ENCODE measurements at regions not wholly inside any gene's neighbourhood (a gene's known extent, or its start where the extent isn't known, plus 50 kb on each side); places are given as distances from the start of the nearest gene placed in this dataset.

DNA sequence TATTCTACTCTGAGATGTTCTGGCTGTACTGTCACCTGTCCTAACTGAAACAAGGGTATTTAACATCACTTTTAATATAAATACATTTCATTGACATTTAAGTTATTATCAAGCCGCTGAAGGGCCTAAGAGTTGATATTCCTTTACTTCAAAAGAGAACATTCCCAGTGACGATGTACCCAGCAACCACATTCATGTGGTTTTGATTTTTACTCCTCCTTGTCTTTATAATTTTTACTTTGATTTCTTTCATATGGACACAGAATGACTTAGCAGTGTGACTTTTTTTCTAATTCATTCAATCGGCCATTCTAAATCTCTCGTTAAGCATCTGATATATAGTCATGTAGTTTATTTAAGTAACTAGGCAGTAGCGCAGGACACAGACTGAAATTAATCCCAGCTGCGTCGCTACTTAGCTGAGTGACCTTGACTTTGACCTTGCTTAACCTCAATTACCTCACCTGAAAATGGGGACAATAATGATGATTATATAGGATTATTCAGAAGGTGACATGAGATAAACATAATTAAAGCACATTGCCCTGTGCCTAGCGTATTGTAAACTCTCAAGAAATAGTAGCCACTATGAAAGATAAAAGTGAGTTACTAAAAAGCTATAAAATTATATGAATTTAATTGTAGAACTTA lies 476.6 kb downstream of the SETD4 start:
- intact Hi-C loops (cut with DNase I; ENCODE audit: low total_unique reads): no loop called here
- TF ChIP-seq POLR2A (IDR thresholded peaks at IDR 0.05) (no peak), POLR2AphosphoS5 (IDR thresholded peaks at IDR 0.05) (no peak)
- TF ChIP-seq, protein P1, sequence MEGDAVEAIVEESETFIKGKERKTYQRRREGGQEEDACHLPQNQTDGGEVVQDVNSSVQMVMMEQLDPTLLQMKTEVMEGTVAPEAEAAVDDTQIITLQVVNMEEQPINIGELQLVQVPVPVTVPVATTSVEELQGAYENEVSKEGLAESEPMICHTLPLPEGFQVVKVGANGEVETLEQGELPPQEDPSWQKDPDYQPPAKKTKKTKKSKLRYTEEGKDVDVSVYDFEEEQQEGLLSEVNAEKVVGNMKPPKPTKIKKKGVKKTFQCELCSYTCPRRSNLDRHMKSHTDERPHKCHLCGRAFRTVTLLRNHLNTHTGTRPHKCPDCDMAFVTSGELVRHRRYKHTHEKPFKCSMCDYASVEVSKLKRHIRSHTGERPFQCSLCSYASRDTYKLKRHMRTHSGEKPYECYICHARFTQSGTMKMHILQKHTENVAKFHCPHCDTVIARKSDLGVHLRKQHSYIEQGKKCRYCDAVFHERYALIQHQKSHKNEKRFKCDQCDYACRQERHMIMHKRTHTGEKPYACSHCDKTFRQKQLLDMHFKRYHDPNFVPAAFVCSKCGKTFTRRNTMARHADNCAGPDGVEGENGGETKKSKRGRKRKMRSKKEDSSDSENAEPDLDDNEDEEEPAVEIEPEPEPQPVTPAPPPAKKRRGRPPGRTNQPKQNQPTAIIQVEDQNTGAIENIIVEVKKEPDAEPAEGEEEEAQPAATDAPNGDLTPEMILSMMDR (IDR thresholded peaks at IDR 0.05 in 8 of 11, conservative IDR thresholded peaks at IDR 0.05 in 3 of 11): no peak
- H3K36me3 ChIP-seq: no peaks in the 10 kb centered on the region
- H3K9me3 ChIP-seq: no peaks in the 10 kb centered on the region
- H3K27ac ChIP-seq: no peak overlapping the region
- DNase-seq: no peak
- no peak overlapping the region for H3K4me3 ChIP-seq
- WGBS, 5 donors: 80 to 93% (median 91%) methylated on average over 8 of the region's 8 CpGs
- H3K4me1 ChIP-seq: peaks cover 0 to 22% (median 4%) of the 10 kb centered on the region in 6 donors
- peaks cover 0 to 8% (median 0%) of the 10 kb centered on the region in 7 donors for H3K27me3 ChIP-seq (replicated peaks in 1 of 7)

GRCh38 chr21:35582731-35583130 lies 477.6 kb downstream of the SETD4 start:
- Histone ChIP-seq H3K27ac (peak overlapping the region in 1 of 8 donors; percentile 6), H3K27me3 (replicated peaks in 1 of 7) (peaks cover 0 to 7% (median 0%) of the 10 kb centered on the region in 7 donors), H3K36me3 (no peaks in the 10 kb centered on the region), H3K4me3 (no peak overlapping the region), H3K4me1 (peaks cover 0 to 22% (median 4%) of the 10 kb centered on the region in 6 donors), H3K9me3 (no peaks in the 10 kb centered on the region)
- 23 to 46% (median 31%) methylated on average over 1 of the region's 1 CpG for WGBS, 5 donors
- TF ChIP-seq POLR2AphosphoS5 (IDR thresholded peaks at IDR 0.05): no peak
- DNase-seq: no peak
- intact Hi-C loops (cut with DNase I; ENCODE audit: low total_unique reads): no loop called here

DNA sequence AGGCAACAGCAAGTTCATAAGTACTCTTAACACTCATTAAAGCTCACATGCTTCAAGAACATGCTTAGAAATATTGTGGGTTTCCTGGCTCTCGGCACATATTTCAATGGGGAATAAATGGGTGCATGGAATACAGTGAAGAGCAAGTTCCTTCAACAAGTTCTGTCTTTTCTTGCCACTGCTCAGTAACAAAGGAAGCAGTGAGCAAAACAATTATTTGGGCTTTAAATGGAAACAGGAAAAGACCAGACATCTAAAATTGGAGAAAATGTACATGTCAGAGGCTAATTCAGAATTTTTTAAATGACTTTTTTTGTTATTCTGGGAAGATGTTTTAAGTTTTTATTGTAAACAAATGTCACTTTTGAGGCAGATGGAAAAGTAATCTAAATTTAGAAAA lies 478.7 kb downstream of the SETD4 start:
- TF ChIP-seq POLR2A (IDR thresholded peaks at IDR 0.05): no peak
- TF ChIP-seq, protein P1 (IDR thresholded peaks at IDR 0.05 in 8 of 11, conservative IDR thresholded peaks at IDR 0.05 in 3 of 11): no peak
- no peak for TF ChIP-seq POLR2AphosphoS5 (IDR thresholded peaks at IDR 0.05)
- Histone ChIP-seq H3K27ac (no peak overlapping the region), H3K9me3 (no peaks in the 10 kb centered on the region), H3K36me3 (no peaks in the 10 kb centered on the region), H3K4me1 (peaks cover 0 to 22% (median 4%) of the 10 kb centered on the region in 6 donors), H3K27me3 (replicated peaks in 1 of 7) (no peaks in the 10 kb centered on the region), H3K4me3 (no peak overlapping the region)
- 28 to 50% (median 37%) methylated on average over 1 of the region's 1 CpG for WGBS, 5 donors
- no peak for DNase-seq
- intact Hi-C loops (cut with DNase I; ENCODE audit: low total_unique reads): no loop called here

- peaks cover 0 to 22% (median 4%) of the 10 kb centered on the region in 6 donors for H3K4me1 ChIP-seq
- no peak for TF ChIP-seq POLR2AphosphoS5 (IDR thresholded peaks at IDR 0.05)
- TF ChIP-seq, protein P1 (IDR thresholded peaks at IDR 0.05 in 8 of 11, conservative IDR thresholded peaks at IDR 0.05 in 3 of 11): no peak
- no peak for TF ChIP-seq POLR2A (IDR thresholded peaks at IDR 0.05)
- no peak overlapping the region for H3K4me3 ChIP-seq
- H3K27me3 ChIP-seq (replicated peaks in 1 of 7): no peaks in the 10 kb centered on the region
- H3K36me3 ChIP-seq: no peaks in the 10 kb centered on the region
- H3K27ac ChIP-seq: no peak overlapping the region
- 70 to 91% (median 75%) methylated on average over 2 of the region's 2 CpGs for WGBS, 5 donors
- H3K9me3 ChIP-seq: no peaks in the 10 kb centered on the region
- intact Hi-C loops (cut with DNase I; ENCODE audit: low total_unique reads): no loop called here
- no peak for DNase-seq
Observed at GRCh38 chr21:35579520-35580293, 480.6 kb downstream of the SETD4 start.

All from spleen (tissue), 11 donors.